SK-N-SH (cell line): ENCODE measurements at regions not wholly inside any gene's neighbourhood (a gene's known extent, or its start where the extent isn't known, plus 50 kb on each side); places are given as distances from the start of the nearest gene placed in this dataset.

Experiments
- CTCF ChIA-PET: fragments of 300-600, 350-600 bp; formaldehyde crosslinking; extraction: SDS; loops from one replicate; lab custom pipeline; 2021; lab: Yijun Ruan, JAX
- POLR2A ChIA-PET: fragments of 350-600 bp; sonication (Branson Sonifier 250); formaldehyde crosslinking; extraction: SDS; loops from one replicate; lab custom pipeline; 2020; ENCODE audit warnings: antibody characterized with exemption, inconsistent platforms; lab: Yijun Ruan, JAX
- DNase-seq: peaks from one replicate; pipeline ENCODE4 v3.0.0; 2012
- H2AFZ ChIP-seq: fragments of 200-600 bp; sonication (generic); 2 replicates; pipeline ENCODE4 v1.8.1; 2016; ENCODE audit warnings: antibody characterized with exemption, mild to moderate bottlenecking, low read depth
- H3F3A ChIP-seq: fragments of 200-600 bp; sonication (generic); replicated peaks from 2 replicates; pipeline ENCODE3; 2016; ENCODE audit warnings: antibody characterized with exemption, mild to moderate bottlenecking; ENCODE audit not compliant: insufficient read depth
- H3K27ac ChIP-seq, 2 experiments: fragments of 200-500 bp in 1 of 2; fragments of 200-600 bp in 1 of 2; sonication (Bioruptor generic) in 1 of 2; sonication (generic), shearing (Covaris generic) in 1 of 2; 2 replicates each; pipeline versions ENCODE4 v1.5.1 to v1.6.1; 2014 to 2016; ENCODE audit warnings: low read depth in 2 of 2, inconsistent platforms in 1 of 2, low read length in 1 of 2, mild to moderate bottlenecking in 1 of 2, mixed read lengths in 1 of 2
- H3K27me3 ChIP-seq: fragments of 200-600 bp; sonication (generic), shearing (Covaris generic); 2 replicates; pipeline ENCODE4 v1.6.1; 2016; ENCODE audit warnings: mixed run types; ENCODE audit not compliant: insufficient read depth
- H3K36me3 ChIP-seq, 2 experiments: fragments of 200-500 bp in 1 of 2; fragments of 200-600 bp in 1 of 2; sonication (Bioruptor generic) in 1 of 2; sonication (generic) in 1 of 2; replicated peaks in 1 of 2; 2 replicates each; pipeline versions ENCODE3 to v1.5.1; 2014 to 2016; ENCODE audit warnings: low read length in 1 of 2, mild to moderate bottlenecking in 1 of 2; ENCODE audit not compliant: insufficient read depth in 2 of 2, control insufficient read depth in 1 of 2
- H3K4me1 ChIP-seq, 2 experiments: fragments of 200-500 bp in 1 of 2; fragments of 200-600 bp in 1 of 2; sonication (Bioruptor generic) in 1 of 2; sonication (generic), shearing (Covaris generic) in 1 of 2; 2 replicates each; pipeline versions ENCODE4 v1.5.1 to v1.6.1; 2014 to 2016; ENCODE audit warnings: low read depth in 1 of 2, low read length in 1 of 2, mixed run types in 1 of 2; ENCODE audit not compliant: insufficient read depth in 2 of 2, control insufficient read depth in 1 of 2
- H3K4me2 ChIP-seq: fragments of 200-600 bp; sonication (generic), shearing (Covaris generic); 2 replicates; pipeline ENCODE4 v1.6.1; 2017; ENCODE audit warnings: mixed run types
- H3K4me3 ChIP-seq, 2 experiments: fragments of 200-500 bp in 1 of 2; fragments of 200-600 bp in 1 of 2; sonication (Bioruptor generic) in 1 of 2; sonication (generic), shearing (Covaris generic) in 1 of 2; 2 replicates each; pipeline versions ENCODE4 v1.5.1 to v1.8.1; 2014 to 2016; ENCODE audit warnings: low read depth in 2 of 2, inconsistent platforms in 1 of 2, low read length in 1 of 2, mild to moderate bottlenecking in 1 of 2, mixed read lengths in 1 of 2, moderate library complexity in 1 of 2
- H3K79me2 ChIP-seq: fragments of 200-600 bp; sonication (generic); 2 replicates; pipeline ENCODE4 v1.8.1; 2017; ENCODE audit warnings: mild to moderate bottlenecking; ENCODE audit not compliant: insufficient read depth
- H3K9ac ChIP-seq: fragments of 200-600 bp; sonication (generic); 2 replicates; pipeline ENCODE4 v1.6.1; 2017; ENCODE audit warnings: mixed run types
- H3K9me2 ChIP-seq: fragments of 200-600 bp; sonication (generic); 2 replicates; pipeline ENCODE4 v1.6.1; 2017; ENCODE audit warnings: mixed run types
- H3K9me3 ChIP-seq: fragments of 200-600 bp; sonication (generic); 2 replicates; pipeline ENCODE4 v1.6.1; 2017; ENCODE audit warnings: mixed run types, mild to moderate bottlenecking, moderate library complexity
- H4K20me1 ChIP-seq: fragments of 200-600 bp; sonication (generic); 2 replicates; pipeline ENCODE4 v1.6.1; 2017; ENCODE audit warnings: mild to moderate bottlenecking, mixed run types; ENCODE audit not compliant: insufficient read depth
- EP300 ChIP-seq, 2 experiments: IDR thresholded peaks; 2 replicates each; pipeline versions ENCODE4 v1.4.0 to v1.6.1; 2012; ENCODE audit warnings: borderline replicate concordance in 1 of 2, low read depth in 1 of 2, low read length in 1 of 2
- EZH2phosphoT487 ChIP-seq: fragments of 200-600 bp; sonication (generic); IDR thresholded peaks from 2 replicates; pipeline ENCODE4 v1.6.1; 2017; ENCODE audit warnings: low read depth, mixed run types, mild to moderate bottlenecking, antibody characterized with exemption, moderate library complexity, borderline replicate concordance
- FOSL2 ChIP-seq: IDR thresholded peaks from 2 replicates; pipeline ENCODE4 v1.4.0; 2012; ENCODE audit warnings: low read depth, mild to moderate bottlenecking, moderate library complexity, borderline replicate concordance
- FOXJ3 ChIP-seq: sonication (generic); formaldehyde crosslinking; IDR thresholded peaks from 2 replicates; pipeline ENCODE4 v1.5.1; 2020; ENCODE audit warnings: mild to moderate bottlenecking, missing genetic modification reagents
- FOXM1 ChIP-seq: IDR thresholded peaks from 2 replicates; pipeline ENCODE4 v1.4.0; 2012; ENCODE audit warnings: low read depth, mild to moderate bottlenecking
- GATA2 ChIP-seq: sonication (generic); formaldehyde crosslinking; IDR thresholded peaks from 2 replicates; pipeline ENCODE4 v1.5.0; 2020; ENCODE audit warnings: mild to moderate bottlenecking, missing genetic modification reagents
- JUND ChIP-seq: IDR thresholded peaks from 2 replicates; pipeline ENCODE4 v1.4.0; 2012
- MEF2A ChIP-seq: IDR thresholded peaks from 2 replicates; pipeline ENCODE4 v1.4.0; 2012; ENCODE audit warnings: low read depth, borderline replicate concordance
- MXI1 ChIP-seq: IDR thresholded peaks from 2 replicates; pipeline ENCODE4 v1.6.1; 2012; ENCODE audit warnings: mild to moderate bottlenecking, low read depth, low read length, improper control_type of control experiment
- NFIC ChIP-seq: IDR thresholded peaks from 2 replicates; pipeline ENCODE4 v1.4.0; 2012; ENCODE audit warnings: borderline replicate concordance
- NRF1 ChIP-seq: IDR thresholded peaks from 2 replicates; pipeline ENCODE4 v1.6.1; 2012; ENCODE audit warnings: low read depth, mild to moderate bottlenecking, low read length
- POLR2AphosphoS5 ChIP-seq: IDR thresholded peaks from 2 replicates; pipeline ENCODE4 v1.6.1; 2012; ENCODE audit warnings: low read depth, low read length
- RAD21 ChIP-seq: IDR thresholded peaks from 2 replicates; pipeline ENCODE4 v1.6.1; 2012; ENCODE audit warnings: mild to moderate bottlenecking, low read length
- RFX5 ChIP-seq: IDR thresholded peaks from 2 replicates; pipeline ENCODE4 v1.6.1; 2012; ENCODE audit warnings: mild to moderate bottlenecking, improper control_type of control experiment, low read length
- RXRA ChIP-seq: IDR thresholded peaks from 2 replicates; pipeline ENCODE4 v1.4.0; 2012; ENCODE audit warnings: low read depth, mild to moderate bottlenecking, borderline replicate concordance
- SIN3A ChIP-seq: IDR thresholded peaks from 2 replicates; pipeline ENCODE4 v1.6.1; 2012; ENCODE audit warnings: low read depth, mild to moderate bottlenecking, low read length, moderate library complexity, borderline replicate concordance
- TCF12 ChIP-seq: IDR thresholded peaks from 2 replicates; pipeline ENCODE4 v1.4.0; 2012
- TEAD4 ChIP-seq: IDR thresholded peaks from 2 replicates; pipeline ENCODE4 v1.4.0; 2012; ENCODE audit warnings: mild to moderate bottlenecking, borderline replicate concordance; ENCODE audit not compliant: insufficient read depth
- WGBS: methylation state at CpG from one replicate; pipeline ENCODE4 v1.1.6; 2017; ENCODE audit warnings: low lambda C conversion rate; 5-methylcytosine and 5-hydroxymethylcytosine counted together
- TF ChIP-seq, protein P1 (sequence below): fragments of 200-600 bp; sonication (generic); IDR thresholded peaks from 2 replicates; pipeline ENCODE4 v1.6.1; 2017; ENCODE audit warnings: antibody characterized with exemption, mild to moderate bottlenecking, moderate library complexity
- TF ChIP-seq, protein P2 (sequence below): IDR thresholded peaks from 2 replicates; pipeline ENCODE4 v1.4.0; 2012; ENCODE audit warnings: low read depth
- TF ChIP-seq, protein P3 (sequence below): IDR thresholded peaks from 2 replicates; pipeline ENCODE4 v1.4.0; 2012; ENCODE audit warnings: low read depth, borderline replicate concordance
- TF ChIP-seq, protein P4 (sequence below): IDR thresholded peaks from 2 replicates; pipeline ENCODE4; 2012

GRCh38 chr11:110907629-110908028 lies 195.4 kb upstream of the ARHGAP20 start (continued):
- peak; percentile 33 to 77; a peak in 3 of 4 replicates for TF ChIP-seq EP300 (IDR thresholded peaks at IDR 0.05; ENCODE audit: borderline replicate concordance in 1 of 2, low read depth in 1 of 2, low read length in 1 of 2)
- peak; percentile 54; the same call in 1 of the 2 replicates for TF ChIP-seq POLR2AphosphoS5
- TF ChIP-seq GATA2 (CRISPR knock-in tag) = no peak
- TF ChIP-seq, protein P1, sequence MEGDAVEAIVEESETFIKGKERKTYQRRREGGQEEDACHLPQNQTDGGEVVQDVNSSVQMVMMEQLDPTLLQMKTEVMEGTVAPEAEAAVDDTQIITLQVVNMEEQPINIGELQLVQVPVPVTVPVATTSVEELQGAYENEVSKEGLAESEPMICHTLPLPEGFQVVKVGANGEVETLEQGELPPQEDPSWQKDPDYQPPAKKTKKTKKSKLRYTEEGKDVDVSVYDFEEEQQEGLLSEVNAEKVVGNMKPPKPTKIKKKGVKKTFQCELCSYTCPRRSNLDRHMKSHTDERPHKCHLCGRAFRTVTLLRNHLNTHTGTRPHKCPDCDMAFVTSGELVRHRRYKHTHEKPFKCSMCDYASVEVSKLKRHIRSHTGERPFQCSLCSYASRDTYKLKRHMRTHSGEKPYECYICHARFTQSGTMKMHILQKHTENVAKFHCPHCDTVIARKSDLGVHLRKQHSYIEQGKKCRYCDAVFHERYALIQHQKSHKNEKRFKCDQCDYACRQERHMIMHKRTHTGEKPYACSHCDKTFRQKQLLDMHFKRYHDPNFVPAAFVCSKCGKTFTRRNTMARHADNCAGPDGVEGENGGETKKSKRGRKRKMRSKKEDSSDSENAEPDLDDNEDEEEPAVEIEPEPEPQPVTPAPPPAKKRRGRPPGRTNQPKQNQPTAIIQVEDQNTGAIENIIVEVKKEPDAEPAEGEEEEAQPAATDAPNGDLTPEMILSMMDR = no peak
- peak; percentile 98 for TF ChIP-seq RXRA
- peak; percentile 56; the same call in 1 of the 2 replicates for TF ChIP-seq FOSL2
- TF ChIP-seq, protein P2, sequence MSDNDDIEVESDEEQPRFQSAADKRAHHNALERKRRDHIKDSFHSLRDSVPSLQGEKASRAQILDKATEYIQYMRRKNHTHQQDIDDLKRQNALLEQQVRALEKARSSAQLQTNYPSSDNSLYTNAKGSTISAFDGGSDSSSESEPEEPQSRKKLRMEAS = 0 out of 2 replicates have a peak, but pooled peaks have one; percentile 26
- TF ChIP-seq EZH2phosphoT487 = no peak
- no peak for TF ChIP-seq NRF1
- TF ChIP-seq RFX5 = no peak
- TF ChIP-seq SIN3A = no peak
- peak; percentile 95 for TF ChIP-seq NFIC
- TF ChIP-seq JUND = peak; percentile 63
- no peak for TF ChIP-seq FOXM1
- TF ChIP-seq TCF12 = peak; percentile 89
- TF ChIP-seq, protein P3, sequence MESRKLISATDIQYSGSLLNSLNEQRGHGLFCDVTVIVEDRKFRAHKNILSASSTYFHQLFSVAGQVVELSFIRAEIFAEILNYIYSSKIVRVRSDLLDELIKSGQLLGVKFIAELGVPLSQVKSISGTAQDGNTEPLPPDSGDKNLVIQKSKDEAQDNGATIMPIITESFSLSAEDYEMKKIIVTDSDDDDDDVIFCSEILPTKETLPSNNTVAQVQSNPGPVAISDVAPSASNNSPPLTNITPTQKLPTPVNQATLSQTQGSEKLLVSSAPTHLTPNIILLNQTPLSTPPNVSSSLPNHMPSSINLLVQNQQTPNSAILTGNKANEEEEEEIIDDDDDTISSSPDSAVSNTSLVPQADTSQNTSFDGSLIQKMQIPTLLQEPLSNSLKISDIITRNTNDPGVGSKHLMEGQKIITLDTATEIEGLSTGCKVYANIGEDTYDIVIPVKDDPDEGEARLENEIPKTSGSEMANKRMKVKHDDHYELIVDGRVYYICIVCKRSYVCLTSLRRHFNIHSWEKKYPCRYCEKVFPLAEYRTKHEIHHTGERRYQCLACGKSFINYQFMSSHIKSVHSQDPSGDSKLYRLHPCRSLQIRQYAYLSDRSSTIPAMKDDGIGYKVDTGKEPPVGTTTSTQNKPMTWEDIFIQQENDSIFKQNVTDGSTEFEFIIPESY = no peak
- TF ChIP-seq MEF2A = peak; percentile 46; the same call in 1 of the 2 replicates
- no peak for TF ChIP-seq RAD21
- TF ChIP-seq TEAD4 = peak; percentile 78; the same call in 1 of the 2 replicates
- TF ChIP-seq MXI1 = no peak
- TF ChIP-seq, all 33 proteins: peak for 11

DNA sequence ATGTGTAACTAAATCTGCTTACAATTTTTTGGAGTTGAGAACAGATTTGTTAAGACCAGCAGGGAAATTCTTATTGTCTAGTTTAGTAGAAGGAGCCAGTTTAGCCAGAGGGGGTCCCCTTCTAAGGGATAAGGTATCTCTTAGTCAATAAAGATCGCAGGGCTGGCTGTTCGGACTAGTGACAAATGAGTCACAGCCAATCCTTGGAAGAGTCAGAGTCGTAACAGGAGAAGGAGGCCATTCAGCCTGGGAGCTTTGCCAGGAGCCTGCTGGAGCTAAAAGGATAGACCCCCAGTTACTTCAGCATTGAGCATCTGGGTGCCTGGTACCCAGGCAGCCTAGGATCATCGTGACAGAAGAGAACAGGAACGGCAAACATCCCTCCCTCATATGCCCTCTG lies 191.6 kb upstream of the ARHGAP20 start:
- Histone ChIP-seq H3K9ac (no peak overlapping the region), H3K4me1 (peaks cover 3 to 31% of the 10 kb centered on the region in 2 experiments; a peak in 2 of 4 replicates)
- TF ChIP-seq TCF12 (0 out of 2 replicates have a peak, but pooled peaks have one; percentile 17), NFIC (peak; percentile 54), FOXJ3 (CRISPR knock-in tag) (no peak), FOSL2 (peak; percentile 38; the same call in 1 of the 2 replicates)
- TF ChIP-seq, protein P4, sequence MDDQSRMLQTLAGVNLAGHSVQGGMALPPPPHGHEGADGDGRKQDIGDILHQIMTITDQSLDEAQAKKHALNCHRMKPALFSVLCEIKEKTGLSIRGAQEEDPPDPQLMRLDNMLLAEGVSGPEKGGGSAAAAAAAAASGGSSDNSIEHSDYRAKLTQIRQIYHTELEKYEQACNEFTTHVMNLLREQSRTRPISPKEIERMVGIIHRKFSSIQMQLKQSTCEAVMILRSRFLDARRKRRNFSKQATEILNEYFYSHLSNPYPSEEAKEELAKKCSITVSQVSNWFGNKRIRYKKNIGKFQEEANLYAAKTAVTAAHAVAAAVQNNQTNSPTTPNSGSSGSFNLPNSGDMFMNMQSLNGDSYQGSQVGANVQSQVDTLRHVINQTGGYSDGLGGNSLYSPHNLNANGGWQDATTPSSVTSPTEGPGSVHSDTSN = peak; percentile 20; the same call in 1 of the 2 replicates
- TF ChIP-seq, protein P3 = no peak
- TF ChIP-seq, all 33 proteins: peak for 4
- Histone ChIP-seq H3K9me2 (no peaks in the 10 kb centered on the region), H3K36me3 (no peaks in the 10 kb centered on the region), H3K79me2 (no peaks in the 10 kb centered on the region), H3F3A (peaks cover 13% of the 10 kb centered on the region), H2AFZ (no peak overlapping the region), H4K20me1 (no peaks in the 10 kb centered on the region), H3K4me3 (no peak overlapping the region), H3K27ac (no peak overlapping the region), H3K4me2 (no peak overlapping the region), H3K27me3 (no peaks in the 10 kb centered on the region), H3K9me3 (no peaks in the 10 kb centered on the region)
- WGBS = 23% methylated on average over 4 of the region's 5 CpGs
- ChIA-PET POLR2A (no interaction called here), CTCF (no interaction called here)
- DNase-seq = no peak
